NCI-H1105 (cell line): ENCODE measurements at regions not wholly inside any gene's neighbourhood (a gene's known extent, or its start where the extent isn't known, plus 50 kb on each side); places are given as distances from the start of the nearest gene placed in this dataset.

ENCODE experiments used
- DNase-seq: peaks from one replicate; lab custom pipeline; 2025; lab: John Stamatoyannopoulos, UW

DNA sequence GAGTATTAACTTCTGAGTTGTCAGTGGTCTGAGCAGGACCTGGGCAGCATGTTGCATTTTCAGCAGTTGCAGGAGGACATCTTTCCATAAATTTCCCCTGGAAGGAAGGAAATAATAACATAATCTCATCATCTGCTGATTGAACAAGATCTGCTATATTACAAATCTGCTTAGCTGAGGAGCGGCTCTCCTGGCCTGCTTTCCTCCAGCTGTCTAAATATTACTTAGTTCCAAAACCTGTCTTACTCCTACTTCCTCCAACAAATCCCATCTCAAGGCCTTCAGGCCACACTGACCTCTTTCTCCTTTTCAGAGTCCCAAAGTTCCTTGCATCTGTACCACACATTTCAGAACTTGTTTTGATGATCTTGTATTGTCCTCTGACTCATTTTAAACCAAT lies 364.4 kb upstream of the MCTP2 start:
- no peak for DNase-seq

DNA sequence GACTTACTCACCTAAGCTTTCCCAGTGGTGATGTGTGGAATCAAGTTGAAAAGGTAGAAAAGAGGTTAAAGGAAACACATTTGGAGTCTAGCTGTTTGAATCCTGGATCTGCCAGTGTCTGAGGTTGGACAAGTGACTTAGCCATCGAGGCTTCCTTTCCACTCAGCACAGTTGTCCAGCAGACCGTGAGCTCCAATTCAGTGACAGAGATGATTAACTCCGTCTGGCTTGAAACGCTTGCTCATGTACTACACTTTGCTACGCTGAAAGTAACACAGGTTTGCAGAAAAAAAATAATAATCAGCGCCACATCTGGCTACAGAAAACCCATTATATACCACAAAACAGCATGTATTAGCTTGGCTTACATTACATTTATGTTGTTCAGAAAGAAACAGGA lies 364.9 kb upstream of the MCTP2 start:
- no peak for DNase-seq

DNA sequence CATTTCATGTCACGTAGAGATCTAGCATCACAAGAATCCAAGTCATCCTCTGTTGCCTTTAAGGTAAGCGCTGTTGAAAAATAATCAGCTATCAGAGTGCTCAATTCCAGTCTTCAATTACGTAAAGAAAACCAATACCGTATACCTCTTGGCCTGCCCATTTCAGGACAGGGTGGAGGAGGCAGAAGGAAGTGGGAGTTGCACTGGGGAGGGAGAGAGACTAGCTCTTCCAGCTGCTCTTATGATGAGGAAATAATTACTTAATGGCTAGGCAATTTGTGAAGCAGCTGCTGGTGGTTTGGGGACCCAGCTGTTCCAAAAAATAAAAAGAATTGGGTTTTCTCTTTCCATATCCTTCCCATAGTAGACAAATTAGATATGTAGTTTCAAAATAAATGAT lies 365.8 kb upstream of the MCTP2 start:
- peak; percentile 65 for DNase-seq

DNA sequence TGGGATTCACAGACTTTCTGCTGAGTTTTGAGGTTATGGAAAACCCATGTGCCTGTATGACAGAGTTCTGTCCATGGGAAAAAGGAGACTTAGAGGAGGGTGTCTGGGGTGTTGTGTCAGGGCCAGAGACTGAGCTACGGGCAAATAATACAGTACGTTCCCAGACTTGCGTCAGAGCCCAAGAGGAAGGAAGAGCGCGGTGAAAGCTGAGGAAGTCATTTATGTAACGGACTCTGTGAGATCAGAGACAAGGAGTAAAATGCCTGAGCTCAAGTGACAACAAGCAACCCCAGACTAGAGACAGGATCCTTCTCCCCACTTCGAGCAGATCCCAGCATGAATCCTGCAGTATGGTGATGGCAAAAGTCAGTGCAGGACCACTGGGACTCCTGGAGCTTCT lies 368.6 kb upstream of the MCTP2 start:
- DNase-seq = no peak

DNA sequence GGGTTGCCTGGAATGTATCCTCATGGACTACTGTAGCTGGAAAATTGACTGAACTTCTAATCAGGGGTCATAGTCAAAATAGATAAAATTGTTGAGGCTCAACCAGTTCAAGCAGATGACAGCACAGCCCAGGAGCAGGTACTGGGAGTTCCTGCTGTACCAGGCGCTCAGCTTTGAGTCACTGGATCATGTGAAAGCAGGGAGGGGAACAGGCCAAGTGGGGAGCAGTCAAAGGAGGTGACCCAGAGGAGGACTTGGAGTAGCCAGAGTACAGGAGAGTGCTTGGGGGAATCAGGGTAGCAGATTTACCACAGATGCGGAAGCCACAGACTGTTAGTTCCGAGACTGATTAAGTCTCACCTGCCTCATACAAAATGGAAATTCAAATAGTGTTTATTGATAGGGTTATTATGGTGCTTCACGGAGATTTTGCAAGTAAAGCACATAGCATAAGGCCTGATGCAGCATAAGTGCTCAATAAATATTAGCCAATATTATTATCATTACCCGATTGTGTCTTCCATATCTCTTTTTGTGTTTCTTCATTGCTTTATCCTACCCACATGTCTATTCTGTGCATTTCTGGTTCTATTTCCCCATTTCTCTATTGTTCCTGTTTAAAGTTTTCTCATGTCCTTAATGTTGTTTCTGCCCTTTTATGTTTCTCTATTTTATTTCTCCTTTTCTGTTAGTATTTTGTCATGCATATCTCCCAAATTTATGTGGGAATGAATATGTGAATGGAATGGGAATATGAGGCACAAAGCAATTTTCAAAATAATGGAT lies 369.2 kb upstream of the MCTP2 start:
- DNase-seq = no peak

DNA sequence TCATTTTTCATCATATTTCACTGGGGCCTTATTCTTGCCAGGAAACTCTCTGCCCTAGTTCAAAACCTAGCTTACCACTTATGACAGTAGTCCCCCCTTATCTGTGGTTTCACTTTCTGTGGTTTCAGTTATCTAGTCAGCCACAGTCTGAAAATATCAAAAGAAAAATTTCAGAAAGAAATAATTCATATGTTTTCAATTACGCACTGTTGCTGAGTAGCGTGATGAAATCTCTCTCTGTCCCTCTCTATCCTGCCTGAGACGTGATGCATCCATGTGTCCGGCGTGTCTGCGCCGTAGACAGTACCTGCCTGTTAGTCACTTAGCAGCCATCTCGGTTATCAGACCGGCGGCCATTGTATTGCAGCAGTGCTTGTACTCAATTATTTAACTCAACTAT lies 369.9 kb upstream of the MCTP2 start:
- DNase-seq = no peak

DNA sequence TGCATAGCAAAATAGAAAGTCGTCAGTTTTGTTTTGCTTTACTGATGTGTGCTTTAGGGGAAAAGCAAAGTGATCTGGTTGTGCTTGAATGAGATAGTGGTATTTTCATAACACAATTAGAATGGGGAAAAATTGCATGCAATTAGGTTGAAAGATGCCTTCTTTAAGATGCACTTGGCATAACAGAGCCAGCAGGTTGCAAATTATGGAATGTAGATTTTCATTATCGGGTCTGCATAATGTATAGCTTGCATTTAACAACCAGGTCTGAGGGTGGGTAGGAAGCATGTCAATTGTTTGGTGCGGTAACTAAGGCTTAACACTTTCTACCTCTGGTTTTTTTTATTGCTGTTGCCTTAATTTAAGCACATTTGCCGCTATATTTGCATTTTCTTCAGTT lies 370.7 kb upstream of the MCTP2 start:
- no peak for DNase-seq

DNA sequence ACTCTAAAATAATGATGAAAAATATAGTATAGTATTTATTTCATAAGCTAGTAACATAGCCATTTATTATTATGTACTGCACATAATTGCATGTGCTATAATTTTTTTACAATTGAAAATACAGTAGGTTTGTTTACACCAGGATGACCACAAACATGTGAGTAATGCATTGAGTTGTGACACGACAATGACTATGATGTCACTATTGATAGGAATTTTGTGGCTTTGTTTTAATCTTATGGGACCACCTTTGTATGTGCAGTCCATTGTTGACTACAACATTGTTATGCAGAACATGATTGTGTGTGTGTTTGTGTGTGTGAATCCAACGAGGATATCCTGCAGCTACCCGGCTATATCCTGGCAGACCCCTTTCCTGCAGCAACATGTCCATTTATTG lies 372.2 kb upstream of the MCTP2 start:
- DNase-seq = no peak

DNA sequence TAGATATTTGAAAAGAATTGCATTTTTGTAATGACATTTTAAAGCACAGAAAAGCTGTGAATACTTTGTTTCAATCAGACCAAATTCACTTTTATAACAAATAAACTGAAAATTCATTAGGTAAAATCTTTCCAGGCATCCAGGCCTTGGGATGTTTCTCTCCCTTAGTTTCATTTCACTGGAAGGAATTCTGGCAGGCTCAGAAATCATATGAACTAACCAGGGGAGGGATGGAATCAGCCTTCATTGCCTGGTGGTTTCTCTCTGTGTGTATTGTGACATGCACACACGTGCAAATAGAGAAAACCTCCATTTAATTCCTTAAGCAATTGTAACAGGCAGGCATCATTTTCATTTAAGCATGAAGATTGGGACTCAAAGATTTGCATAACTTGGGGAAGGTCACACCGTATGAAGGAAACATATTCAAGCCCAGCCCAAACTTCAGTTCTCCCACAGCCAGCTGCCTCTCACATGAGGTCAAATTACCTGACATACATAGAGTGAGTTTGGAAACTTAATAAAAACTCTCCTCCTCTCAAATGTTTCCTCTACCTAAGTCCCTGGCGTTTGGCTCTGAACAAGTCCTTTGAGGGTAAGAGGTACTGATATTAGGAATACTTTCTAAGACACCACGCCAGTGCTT lies 376.1 kb upstream of the MCTP2 start:
- no peak for DNase-seq

DNA sequence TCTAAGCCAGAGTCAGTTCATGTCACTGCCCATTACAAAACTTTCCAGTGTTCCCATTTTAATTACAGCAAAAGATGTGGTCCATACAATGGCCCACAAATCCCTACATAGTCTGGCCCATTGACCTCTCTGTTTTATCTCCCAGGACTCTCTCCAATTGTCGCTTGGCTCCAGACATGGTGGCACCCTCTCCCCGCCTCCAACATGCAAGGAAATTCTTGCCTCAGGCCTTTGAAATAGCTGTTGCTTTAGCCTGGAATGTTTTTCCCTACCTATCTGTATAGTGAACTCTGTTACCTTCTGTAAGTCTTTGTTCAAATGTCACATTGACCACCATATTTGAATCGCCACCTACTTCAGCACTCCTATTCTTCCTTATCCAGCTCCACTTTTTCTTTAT lies 377.3 kb upstream of the MCTP2 start:
- DNase-seq = no peak

DNA sequence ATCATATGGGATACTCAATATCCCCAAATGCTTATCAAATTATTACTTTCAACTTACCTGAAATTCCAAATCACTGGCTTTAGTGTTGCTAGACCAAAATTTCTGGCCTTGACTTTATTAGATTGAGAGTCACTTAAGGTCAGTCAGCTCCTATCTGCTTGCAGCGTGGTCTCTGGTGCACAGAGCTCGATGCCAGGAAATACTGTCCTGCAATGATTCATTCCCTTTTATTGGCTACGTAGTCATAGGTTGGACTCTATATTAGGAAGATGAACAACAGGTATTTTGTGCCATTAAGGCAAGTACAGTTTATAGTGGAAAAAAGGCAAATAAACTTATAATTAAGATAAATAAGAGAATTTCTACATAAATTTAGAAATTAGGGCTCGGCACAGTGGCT lies 378.6 kb upstream of the MCTP2 start:
- no peak for DNase-seq

DNA sequence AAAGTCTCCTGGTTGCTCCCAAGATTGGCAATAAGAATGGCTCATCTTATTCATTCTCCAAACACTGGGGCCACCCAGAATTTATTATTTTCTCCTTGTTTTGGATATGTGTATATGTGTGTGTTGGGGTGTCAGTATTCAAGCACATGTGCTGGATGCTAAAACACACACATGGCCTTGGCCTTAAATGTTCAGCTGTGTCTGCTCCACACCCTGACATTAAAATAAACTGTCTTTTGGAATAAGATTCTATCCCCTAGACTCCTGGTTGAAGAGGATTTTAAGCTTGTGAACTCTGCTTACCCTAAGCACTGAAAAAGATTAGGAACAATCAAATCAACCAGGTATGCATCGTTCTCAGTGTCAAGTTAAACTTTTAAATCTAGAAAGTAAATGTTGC lies 382.9 kb upstream of the MCTP2 start:
- no peak for DNase-seq

DNA sequence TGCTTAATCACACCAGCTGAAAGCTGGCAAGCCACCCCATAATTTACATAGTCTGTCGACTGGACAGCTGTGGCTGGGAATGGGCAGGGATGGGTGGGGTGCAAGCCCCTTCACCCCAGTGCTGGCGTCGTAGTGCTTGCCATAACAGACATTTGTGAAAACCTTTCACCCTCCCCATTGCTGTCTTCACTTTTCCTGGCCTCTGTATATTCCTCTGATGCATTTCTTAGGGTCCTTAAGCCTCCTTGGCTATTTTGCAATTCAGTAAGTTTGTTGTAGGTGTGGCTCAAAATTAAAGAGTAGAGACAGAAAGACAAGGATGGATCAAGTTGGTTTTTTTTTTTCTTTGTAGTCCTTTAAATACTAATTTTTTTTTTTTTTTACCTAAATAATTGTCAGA lies 383.3 kb upstream of the MCTP2 start:
- DNase-seq = no peak

DNA sequence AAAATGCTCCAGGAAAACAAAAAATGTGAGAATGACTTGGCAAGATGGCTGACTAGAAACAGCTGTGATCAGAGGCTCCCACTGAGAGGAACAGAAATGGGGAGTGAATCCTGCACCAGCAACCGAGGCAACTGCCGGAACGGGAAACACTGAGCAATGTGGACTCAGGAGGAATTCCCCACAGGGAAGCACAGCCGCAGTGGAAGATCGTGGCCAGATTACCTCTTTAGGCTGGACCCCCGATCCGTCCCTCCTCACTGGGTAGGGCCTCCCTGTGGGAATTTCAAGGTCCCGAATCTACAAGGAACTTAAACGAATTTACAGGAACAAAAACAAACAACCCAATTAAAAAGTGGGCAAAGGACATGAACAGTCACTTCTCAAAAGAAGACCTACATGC lies 385.2 kb upstream of the MCTP2 start:
- no peak for DNase-seq

DNA sequence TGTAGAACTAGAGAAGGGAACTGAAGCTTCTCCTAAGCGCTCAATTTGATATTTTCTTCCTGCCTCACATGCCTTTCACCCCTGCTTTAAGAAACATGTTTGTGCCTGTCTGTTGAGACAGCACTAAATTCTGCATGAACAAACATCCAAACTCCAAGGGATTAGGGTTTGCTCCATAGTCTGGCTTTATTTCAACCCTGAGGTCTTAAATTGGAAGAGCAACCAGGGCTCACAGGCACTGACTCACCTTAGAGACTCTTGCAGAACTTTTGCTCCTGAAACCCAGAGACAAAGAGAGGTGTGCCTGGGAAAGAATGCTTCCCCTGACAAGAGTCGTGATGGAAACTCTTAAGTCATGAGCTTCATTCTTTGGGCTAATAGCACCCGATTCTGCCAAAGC lies 393.9 kb upstream of the MCTP2 start:
- no peak for DNase-seq

DNA sequence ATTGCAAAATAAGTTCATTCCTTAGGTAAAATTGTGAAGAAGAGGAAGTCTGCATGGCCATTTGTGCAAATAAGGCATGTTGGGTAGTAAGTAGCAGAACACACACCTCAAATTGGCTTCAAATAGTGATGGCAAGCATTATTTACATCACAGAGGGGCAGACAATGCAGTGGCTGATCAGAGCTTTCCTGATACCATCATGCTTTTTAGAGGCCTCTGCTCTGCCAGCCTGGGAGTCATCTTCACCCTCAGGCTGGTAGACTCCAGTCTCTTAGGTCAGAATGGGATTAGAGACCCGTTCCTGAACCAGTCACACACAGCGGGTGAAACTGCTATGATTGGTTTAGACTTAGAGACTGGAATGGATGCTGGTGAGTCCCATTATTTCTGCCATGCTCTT lies 396.0 kb upstream of the MCTP2 start:
- no peak for DNase-seq

DNA sequence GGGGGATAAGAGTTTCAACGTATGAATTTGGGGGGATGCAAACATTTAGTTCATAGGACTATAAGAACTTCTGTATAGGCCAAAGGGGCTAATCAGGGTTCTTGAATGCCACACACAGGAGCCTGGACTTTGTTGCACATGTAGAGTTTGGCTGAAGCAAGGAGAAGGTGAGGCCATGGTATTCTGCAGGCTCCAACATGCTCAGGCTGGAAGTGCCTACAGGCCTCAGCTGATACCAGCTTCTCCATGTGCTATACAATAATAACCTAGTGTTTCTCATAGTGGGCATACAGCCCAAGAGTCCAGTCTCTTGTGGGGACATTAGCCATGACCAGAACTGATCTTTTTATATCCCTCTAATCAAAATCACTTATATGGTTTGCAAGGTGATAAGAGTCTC lies 399.7 kb upstream of the MCTP2 start:
- no peak for DNase-seq

DNA sequence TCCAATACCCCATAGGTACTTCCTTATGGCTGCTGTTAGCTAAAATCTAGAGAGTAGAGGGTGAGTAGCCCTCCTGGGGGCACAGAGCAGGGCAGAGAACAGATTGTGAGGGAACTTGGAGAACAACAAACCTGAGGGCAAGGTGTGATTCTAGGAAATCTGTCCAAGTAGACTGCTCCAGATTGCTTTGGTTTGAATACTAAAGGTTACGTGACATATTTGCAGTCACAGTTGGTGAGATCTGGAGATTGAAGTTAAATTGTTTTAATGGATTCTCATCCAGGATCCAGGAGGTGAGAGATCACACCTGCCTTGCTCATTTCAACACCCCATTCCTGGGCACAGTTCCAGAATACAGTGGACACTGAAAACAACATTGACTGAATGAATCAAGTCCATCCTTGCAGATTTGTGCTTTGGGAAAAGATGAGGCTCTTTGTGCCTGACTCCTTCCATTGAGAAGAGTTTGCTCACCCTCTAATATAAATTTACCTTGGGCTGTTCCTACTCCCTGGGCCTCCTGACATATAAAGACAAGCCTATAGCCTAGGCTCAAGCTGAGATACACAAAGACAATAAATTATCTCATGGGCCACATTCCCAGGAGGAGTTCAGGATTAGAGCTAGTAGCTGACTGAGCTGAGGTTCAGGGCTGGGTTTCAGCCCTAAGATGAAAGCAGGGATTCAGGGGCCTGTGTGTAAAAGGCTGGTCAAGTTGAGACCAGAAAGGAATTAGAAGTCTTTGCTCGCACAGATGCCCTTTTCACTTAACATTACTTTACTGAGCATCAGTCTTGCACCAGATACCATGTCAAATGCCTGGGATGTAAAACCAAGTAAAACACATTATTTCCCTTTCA lies 400.9 kb upstream of the MCTP2 start:
- DNase-seq = no peak

DNA sequence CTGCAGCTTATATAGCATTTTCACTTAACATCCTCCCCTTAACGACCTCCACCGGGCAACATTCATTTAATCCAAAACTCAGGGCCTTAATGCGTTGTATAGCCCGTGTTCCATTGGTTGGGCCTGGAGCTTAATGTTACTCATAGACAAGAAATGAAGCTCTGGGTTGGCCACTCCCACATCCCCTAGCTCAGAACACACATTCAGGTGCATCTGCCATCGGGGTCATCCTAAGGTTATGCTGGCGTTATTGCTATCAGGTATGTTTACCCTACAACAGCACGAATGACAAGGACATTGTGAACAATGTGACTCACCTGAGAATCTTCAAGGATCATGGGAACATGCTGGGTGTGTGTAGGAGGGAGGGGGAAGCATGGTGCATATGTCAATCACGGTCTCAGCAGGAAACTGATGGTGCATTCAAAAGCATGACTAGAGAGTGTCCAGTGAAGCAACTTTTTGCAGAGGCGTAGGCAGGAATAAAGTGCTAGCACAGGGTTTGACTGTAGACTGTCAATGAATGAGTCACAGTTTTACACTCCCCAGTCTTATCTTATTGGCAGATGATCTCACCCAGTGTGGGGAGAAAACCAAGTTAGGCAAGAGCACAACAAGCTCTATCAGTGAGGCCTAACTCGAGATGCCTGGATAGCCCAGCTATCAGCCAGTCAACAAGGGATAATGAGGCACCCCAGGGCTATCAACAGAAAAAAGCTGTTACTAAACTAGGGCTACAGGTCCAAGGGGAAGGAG lies 402.1 kb upstream of the MCTP2 start:
- DNase-seq = no peak

DNA sequence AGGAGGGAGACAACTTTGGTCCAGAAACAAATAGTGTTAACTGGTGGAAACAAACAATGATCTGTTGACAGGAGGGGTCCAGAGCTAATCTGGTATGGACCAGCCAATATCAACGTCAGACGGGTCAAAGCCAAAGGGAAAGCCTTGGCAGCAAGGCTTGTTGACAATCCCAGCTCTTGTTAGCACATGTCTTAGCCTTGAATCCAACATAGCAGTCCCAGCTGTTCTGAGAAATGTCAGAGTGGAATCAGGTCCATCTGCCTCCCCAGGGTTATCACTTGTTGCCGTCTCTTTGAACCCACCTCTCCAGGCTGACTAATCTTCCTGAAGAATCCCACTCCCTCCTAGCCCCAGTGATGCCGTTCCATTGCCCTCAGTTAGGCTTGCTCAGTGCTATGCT lies 404.6 kb upstream of the MCTP2 start:
- DNase-seq = no peak

DNA sequence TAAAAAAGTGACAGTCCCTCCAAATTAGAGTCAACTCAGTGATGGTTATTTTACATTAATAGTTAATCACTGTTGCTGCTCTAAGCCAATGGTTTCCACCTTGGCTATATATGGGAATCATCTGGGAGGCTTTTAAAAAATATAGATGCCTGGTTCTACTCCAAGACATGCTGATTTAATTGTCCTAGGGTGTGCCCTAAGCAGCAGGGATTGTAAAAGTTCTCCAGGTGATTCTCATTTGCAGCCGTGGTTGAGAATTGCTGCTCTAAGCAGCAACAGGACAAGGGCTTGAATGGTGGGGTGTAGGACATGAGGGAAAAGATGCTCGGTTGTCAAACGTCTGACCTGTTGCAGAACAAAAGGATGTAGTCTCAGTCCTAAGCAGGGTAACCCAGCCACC lies 405.1 kb upstream of the MCTP2 start:
- no peak for DNase-seq

DNA sequence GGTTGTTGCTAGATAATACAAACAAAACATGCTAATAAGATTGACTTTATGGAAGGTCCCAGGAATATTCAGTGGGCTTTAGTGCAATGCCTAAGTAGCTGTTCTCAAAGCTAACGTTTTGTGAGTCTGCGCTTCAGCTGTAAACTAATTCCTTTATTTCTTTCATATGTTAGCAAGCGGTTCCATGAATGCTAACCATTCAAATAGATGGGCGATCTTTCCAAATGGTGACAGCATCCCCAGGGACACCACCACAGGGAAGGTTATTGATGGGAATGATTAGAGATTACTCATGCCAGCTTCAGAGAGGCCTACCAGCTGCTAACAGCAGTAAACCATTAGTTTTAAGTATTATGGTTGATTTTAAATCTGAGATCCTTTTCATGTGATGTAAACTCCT lies 405.7 kb upstream of the MCTP2 start:
- DNase-seq = no peak
